HEK293 (cell line): ENCODE measurements at regions not wholly inside any gene's neighbourhood (a gene's known extent, or its start where the extent isn't known, plus 50 kb on each side); places are given as distances from the start of the nearest gene placed in this dataset.

Source experiments
- CTCF ChIP-seq: fragments of 450-650 bp; formaldehyde crosslinking; IDR thresholded peaks from 2 replicates; pipeline ENCODE4 v1.5.1; 2016; ENCODE audit warnings: missing biosample characterization, missing genetic modification characterization
- ELK4 ChIP-seq: IDR thresholded peaks from 2 replicates; pipeline ENCODE4 v1.6.1; 2011; ENCODE audit warnings: mild to moderate bottlenecking, low read depth, low read length, borderline replicate concordance
- FEZF1 ChIP-seq: fragments of 450-650 bp; formaldehyde crosslinking; IDR thresholded peaks from 2 replicates; pipeline ENCODE4 v1.5.1; 2016; ENCODE audit warnings: missing biosample characterization, missing genetic modification characterization
- HOXA7 ChIP-seq: sonication (generic); formaldehyde crosslinking; IDR thresholded peaks from 2 replicates; pipeline ENCODE4 v1.8.1; 2022; ENCODE audit warnings: missing genetic modification reagents, borderline replicate concordance
- ZBTB20 ChIP-seq: fragments of 450-650 bp; formaldehyde crosslinking; IDR thresholded peaks from 2 replicates; pipeline ENCODE4 v1.5.1; 2016; ENCODE audit warnings: missing biosample characterization, missing genetic modification characterization
- ZFP37 ChIP-seq: fragments of 450-650 bp; formaldehyde crosslinking; IDR thresholded peaks from 2 replicates; pipeline ENCODE4 v1.5.1; 2016; ENCODE audit warnings: missing biosample characterization, missing genetic modification characterization
- ZFP69B ChIP-seq: fragments of 450-650 bp; formaldehyde crosslinking; IDR thresholded peaks from 2 replicates; pipeline ENCODE4 v1.5.1; 2016; ENCODE audit warnings: missing biosample characterization, missing genetic modification characterization
- ZNF24 ChIP-seq: fragments of 450-650 bp; formaldehyde crosslinking; IDR thresholded peaks from 2 replicates; pipeline ENCODE4 v1.5.1; 2016; ENCODE audit warnings: missing biosample characterization, missing genetic modification characterization
- ZNF248 ChIP-seq: fragments of 450-650 bp; formaldehyde crosslinking; IDR thresholded peaks from 2 replicates; pipeline ENCODE4 v1.5.1; 2017; ENCODE audit warnings: missing biosample characterization, missing genetic modification characterization
- ZNF639 ChIP-seq: fragments of 450-650 bp; formaldehyde crosslinking; IDR thresholded peaks from 2 replicates; pipeline ENCODE4 v1.5.1; 2016; ENCODE audit warnings: missing biosample characterization, missing genetic modification characterization
- ZNF645 ChIP-seq: fragments of 450-650 bp; formaldehyde crosslinking; IDR thresholded peaks from 2 replicates; pipeline ENCODE4; 2016; ENCODE audit warnings: missing biosample characterization, missing genetic modification characterization
- ZSCAN18 ChIP-seq: fragments of 450-650 bp; formaldehyde crosslinking; IDR thresholded peaks from 2 replicates; pipeline ENCODE4 v1.5.1; 2016; ENCODE audit warnings: missing biosample characterization, missing genetic modification characterization
- TF ChIP-seq, protein P1 (sequence below): fragments of 450-650 bp; formaldehyde crosslinking; IDR thresholded peaks from 2 replicates; pipeline ENCODE4 v1.5.1; 2016; ENCODE audit warnings: missing biosample characterization, missing genetic modification characterization, low read depth

DNA sequence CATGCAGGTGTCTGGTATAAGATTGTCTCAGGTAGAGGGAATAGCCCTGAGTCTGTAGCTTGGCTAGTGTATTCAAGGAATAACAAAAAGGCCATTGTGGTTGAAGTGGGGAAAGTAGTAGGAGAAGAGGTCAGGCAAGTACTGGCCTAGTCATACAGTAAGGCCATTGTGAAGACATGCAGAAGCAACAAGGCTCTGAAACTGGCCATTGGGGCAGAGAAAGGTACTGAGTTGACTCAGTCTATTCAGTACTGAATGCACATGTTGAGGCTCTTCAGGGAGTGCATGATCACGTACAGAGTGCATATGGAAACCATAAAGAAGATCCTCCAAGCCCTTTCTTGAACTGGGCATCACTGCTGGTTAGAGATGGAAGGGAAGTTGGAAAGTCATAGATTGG is 477.6 kb downstream of the SOX6 start:
- no peak for TF ChIP-seq CTCF
- no peak for TF ChIP-seq ZBTB20 (tag by site-specific recombination)
- no peak for TF ChIP-seq ZNF639 (tag by site-specific recombination)
- no peak for TF ChIP-seq FEZF1 (tag by site-specific recombination)
- no peak for TF ChIP-seq ELK4
- no peak for TF ChIP-seq ZNF645 (tag by site-specific recombination)
- no peak for TF ChIP-seq ZFP69B (tag by site-specific recombination)
- TF ChIP-seq ZSCAN18 (tag by site-specific recombination), result no peak
- no peak for TF ChIP-seq ZFP37 (tag by site-specific recombination)
- no peak for TF ChIP-seq ZNF248 (tag by site-specific recombination)
- TF ChIP-seq HOXA7, result no peak
- TF ChIP-seq, protein P1, sequence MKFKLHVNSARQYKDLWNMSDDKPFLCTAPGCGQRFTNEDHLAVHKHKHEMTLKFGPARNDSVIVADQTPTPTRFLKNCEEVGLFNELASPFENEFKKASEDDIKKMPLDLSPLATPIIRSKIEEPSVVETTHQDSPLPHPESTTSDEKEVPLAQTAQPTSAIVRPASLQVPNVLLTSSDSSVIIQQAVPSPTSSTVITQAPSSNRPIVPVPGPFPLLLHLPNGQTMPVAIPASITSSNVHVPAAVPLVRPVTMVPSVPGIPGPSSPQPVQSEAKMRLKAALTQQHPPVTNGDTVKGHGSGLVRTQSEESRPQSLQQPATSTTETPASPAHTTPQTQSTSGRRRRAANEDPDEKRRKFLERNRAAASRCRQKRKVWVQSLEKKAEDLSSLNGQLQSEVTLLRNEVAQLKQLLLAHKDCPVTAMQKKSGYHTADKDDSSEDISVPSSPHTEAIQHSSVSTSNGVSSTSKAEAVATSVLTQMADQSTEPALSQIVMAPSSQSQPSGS (tag by site-specific recombination), result no peak
- no peak for TF ChIP-seq ZNF24 (tag by site-specific recombination)
